SK-N-SH treated with all-trans-retinoic acid at 6 μM for 48 hours (cell line): ENCODE measurements at regions not wholly inside any gene's neighbourhood (a gene's known extent, or its start where the extent isn't known, plus 50 kb on each side); places are given as distances from the start of the nearest gene placed in this dataset.

Source experiments
- ATAC-seq: fragments of 200-7000 bp; cut with Tn5 transposase; 3 replicates; pipeline ENCODE4 v1.9.1; 2020; ENCODE audit warnings: mild to moderate bottlenecking, moderate library complexity
- ARNTL ChIP-seq: fragments of 450-650 bp; formaldehyde crosslinking; IDR thresholded peaks from 2 replicates; pipeline ENCODE4 v1.5.0; 2020; ENCODE audit warnings: low read depth, mild to moderate bottlenecking, moderate library complexity, borderline replicate concordance
- BACH2 ChIP-seq: fragments of 250-450 bp; sonication (Bioruptor Pico); IDR thresholded peaks from 2 replicates; pipeline ENCODE4 v1.9.0; 2021; ENCODE audit warnings: mild to moderate bottlenecking, borderline replicate concordance
- CSDC2 ChIP-seq: fragments of 250-450 bp; sonication (Bioruptor Pico); IDR thresholded peaks from 2 replicates; pipeline ENCODE4 v1.5.0; 2020; ENCODE audit warnings: mild to moderate bottlenecking, moderate library complexity
- ESRRG ChIP-seq: fragments of 250-450 bp; sonication (Bioruptor Pico); IDR thresholded peaks from 2 replicates; pipeline ENCODE4 v1.6.1; 2021; ENCODE audit warnings: mild to moderate bottlenecking
- GLIS3 ChIP-seq: fragments of 250-450 bp; sonication (Bioruptor Pico); IDR thresholded peaks from 2 replicates; pipeline ENCODE4 v1.5.0; 2020; ENCODE audit warnings: mild to moderate bottlenecking, moderate library complexity
- ISL1 ChIP-seq: fragments of 250-450 bp; sonication (Bioruptor Pico); IDR thresholded peaks from 2 replicates; pipeline ENCODE4 v2.1.2; 2022; ENCODE audit warnings: mild to moderate bottlenecking, moderate library complexity
- OSR1 ChIP-seq: fragments of 250-450 bp; sonication (Bioruptor Pico); IDR thresholded peaks from 2 replicates; pipeline ENCODE4 v1.8.0; 2022; ENCODE audit warnings: moderate library complexity, mild to moderate bottlenecking, inconsistent platforms
- PPARA ChIP-seq: fragments of 250-450 bp; sonication (Bioruptor Pico); IDR thresholded peaks from 2 replicates; pipeline ENCODE4 v1.5.0; 2020; ENCODE audit warnings: mild to moderate bottlenecking, borderline replicate concordance
- SNAI2 ChIP-seq: fragments of 250-450 bp; sonication (Bioruptor Pico); IDR thresholded peaks from 2 replicates; pipeline ENCODE4 v1.5.0; 2020; ENCODE audit warnings: mild to moderate bottlenecking, moderate library complexity
- TCF4 ChIP-seq: fragments of 250-450 bp; sonication (Bioruptor Pico); IDR thresholded peaks from 2 replicates; pipeline ENCODE4 v1.8.0; 2021; ENCODE audit warnings: mild to moderate bottlenecking, moderate library complexity, borderline replicate concordance
- ZC3H10 ChIP-seq: fragments of 250-450 bp; sonication (Bioruptor Pico); IDR thresholded peaks from 2 replicates; pipeline ENCODE4 v1.5.1; 2021; ENCODE audit warnings: mild to moderate bottlenecking, moderate library complexity
- ZFP3 ChIP-seq: fragments of 250-450 bp; sonication (Bioruptor Pico); IDR thresholded peaks from 2 replicates; pipeline ENCODE4 v1.5.0; 2020; ENCODE audit warnings: mild to moderate bottlenecking, moderate library complexity
- ZFP30 ChIP-seq: fragments of 450-650 bp; formaldehyde crosslinking; IDR thresholded peaks from 2 replicates; pipeline ENCODE4 v1.5.0; 2022; ENCODE audit warnings: mild to moderate bottlenecking, moderate library complexity
- ZNF565 ChIP-seq: fragments of 450-650 bp; formaldehyde crosslinking; conservative IDR thresholded peaks from 2 replicates; pipeline ENCODE4 v1.5.0; 2020; ENCODE audit warnings: low read depth, mild to moderate bottlenecking, moderate library complexity
- ZNF70 ChIP-seq: fragments of 450-650 bp; formaldehyde crosslinking; IDR thresholded peaks from 2 replicates; pipeline ENCODE4 v1.5.0; 2020; ENCODE audit warnings: mild to moderate bottlenecking, moderate library complexity
- TF ChIP-seq, protein P1 (sequence below): fragments of 250-450 bp; sonication (Bioruptor Pico); IDR thresholded peaks from 2 replicates; pipeline ENCODE4 v1.5.0; 2020; ENCODE audit warnings: mild to moderate bottlenecking, moderate library complexity
- TF ChIP-seq, protein P2 (sequence below): fragments of 250-450 bp; sonication (Bioruptor Pico); IDR thresholded peaks from 2 replicates; pipeline ENCODE4 v1.5.1; 2021; ENCODE audit warnings: mild to moderate bottlenecking, moderate library complexity
- TF ChIP-seq, protein P3 (sequence below): fragments of 250-450 bp; sonication (Bioruptor Pico); IDR thresholded peaks from 2 replicates; pipeline ENCODE4 v1.5.1; 2020; ENCODE audit warnings: low read depth, mild to moderate bottlenecking, moderate library complexity
- TF ChIP-seq, protein P4 (sequence below): fragments of 250-450 bp; sonication (Bioruptor Pico); IDR thresholded peaks from 2 replicates; pipeline ENCODE4 v1.8.0; 2020; ENCODE audit warnings: mild to moderate bottlenecking, moderate library complexity, borderline replicate concordance
- TF ChIP-seq, protein P5 (sequence below): fragments of 250-450 bp; sonication (Bioruptor Pico); IDR thresholded peaks from 2 replicates; pipeline ENCODE4 v1.8.0; 2021; ENCODE audit warnings: low read depth, mild to moderate bottlenecking, moderate library complexity, borderline replicate concordance

DNA sequence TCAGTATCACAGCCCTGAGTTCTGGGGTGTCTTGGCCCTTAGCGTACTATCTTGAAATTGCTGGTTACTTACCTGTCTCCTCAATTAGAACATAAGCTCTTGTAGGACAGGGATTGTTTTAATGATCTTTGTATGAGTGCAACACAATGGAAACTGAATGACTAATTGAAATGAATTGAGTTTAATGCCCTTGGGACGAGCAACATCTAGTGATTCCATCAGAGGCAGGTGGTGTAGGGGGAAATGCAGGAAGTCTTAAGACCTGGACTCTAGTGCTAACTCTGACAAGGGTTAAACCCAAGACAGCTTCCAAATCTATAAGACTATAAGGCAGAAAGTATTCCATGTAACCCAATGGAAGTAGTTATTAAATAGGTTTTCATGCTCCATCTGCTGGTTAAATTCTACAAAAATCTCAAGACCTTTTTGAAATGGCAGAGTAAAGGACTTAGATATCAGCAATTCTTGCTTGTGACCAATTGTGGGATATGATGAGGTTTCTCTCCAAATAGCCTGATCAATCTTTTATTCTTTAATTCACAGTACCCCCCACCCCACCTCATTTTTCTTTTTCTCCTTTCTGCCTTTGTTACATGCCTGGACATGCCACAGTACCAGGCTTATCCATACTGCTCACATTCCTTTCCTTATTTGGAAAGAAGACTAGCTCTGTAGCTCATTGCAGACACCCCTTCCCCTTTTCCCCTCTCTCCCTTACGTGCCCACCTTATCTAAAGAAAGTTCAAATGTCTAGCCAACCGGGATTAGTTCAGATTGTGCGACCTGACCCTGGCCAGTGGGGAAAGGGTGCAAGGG lies 340.8 kb downstream of the PAPSS1 start:
- TF ChIP-seq GLIS3 (CRISPR knock-in tag) (no peak), CSDC2 (CRISPR knock-in tag) (no peak), OSR1 (CRISPR knock-in tag) (no peak), ISL1 (CRISPR knock-in tag) (no peak), ZFP30 (CRISPR knock-in tag) (no peak), BACH2 (CRISPR knock-in tag) (no peak), ARNTL (CRISPR knock-in tag) (no peak), SNAI2 (no peak), ZFP3 (CRISPR knock-in tag) (no peak), PPARA (CRISPR knock-in tag) (no peak), TCF4 (CRISPR knock-in tag) (no peak), ZC3H10 (CRISPR knock-in tag) (no peak)
- TF ChIP-seq, protein P1, sequence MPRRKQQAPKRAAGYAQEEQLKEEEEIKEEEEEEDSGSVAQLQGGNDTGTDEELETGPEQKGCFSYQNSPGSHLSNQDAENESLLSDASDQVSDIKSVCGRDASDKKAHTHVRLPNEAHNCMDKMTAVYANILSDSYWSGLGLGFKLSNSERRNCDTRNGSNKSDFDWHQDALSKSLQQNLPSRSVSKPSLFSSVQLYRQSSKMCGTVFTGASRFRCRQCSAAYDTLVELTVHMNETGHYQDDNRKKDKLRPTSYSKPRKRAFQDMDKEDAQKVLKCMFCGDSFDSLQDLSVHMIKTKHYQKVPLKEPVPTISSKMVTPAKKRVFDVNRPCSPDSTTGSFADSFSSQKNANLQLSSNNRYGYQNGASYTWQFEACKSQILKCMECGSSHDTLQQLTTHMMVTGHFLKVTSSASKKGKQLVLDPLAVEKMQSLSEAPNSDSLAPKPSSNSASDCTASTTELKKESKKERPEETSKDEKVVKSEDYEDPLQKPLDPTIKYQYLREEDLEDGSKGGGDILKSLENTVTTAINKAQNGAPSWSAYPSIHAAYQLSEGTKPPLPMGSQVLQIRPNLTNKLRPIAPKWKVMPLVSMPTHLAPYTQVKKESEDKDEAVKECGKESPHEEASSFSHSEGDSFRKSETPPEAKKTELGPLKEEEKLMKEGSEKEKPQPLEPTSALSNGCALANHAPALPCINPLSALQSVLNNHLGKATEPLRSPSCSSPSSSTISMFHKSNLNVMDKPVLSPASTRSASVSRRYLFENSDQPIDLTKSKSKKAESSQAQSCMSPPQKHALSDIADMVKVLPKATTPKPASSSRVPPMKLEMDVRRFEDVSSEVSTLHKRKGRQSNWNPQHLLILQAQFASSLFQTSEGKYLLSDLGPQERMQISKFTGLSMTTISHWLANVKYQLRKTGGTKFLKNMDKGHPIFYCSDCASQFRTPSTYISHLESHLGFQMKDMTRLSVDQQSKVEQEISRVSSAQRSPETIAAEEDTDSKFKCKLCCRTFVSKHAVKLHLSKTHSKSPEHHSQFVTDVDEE: no peak
- peak; percentile 91 for ATAC-seq

DNA sequence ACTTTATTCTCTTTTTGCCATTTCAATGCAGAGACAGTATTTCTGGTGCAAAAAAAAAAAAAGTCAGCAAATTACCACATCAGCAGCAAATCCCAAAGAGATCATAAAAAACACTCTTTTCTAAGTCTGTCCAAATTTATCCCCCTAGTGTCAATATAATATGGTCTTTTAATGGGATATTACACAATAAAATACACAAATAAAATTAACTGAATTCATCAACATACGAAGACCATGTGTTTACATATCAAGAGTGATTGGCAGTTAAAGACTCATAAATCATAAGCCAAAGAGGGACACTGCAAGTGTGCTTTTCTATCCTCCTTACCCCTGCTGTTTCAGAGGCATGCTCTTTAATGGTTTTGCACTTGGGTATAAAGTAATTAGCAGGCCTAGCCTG lies 340.2 kb upstream of the DKK2 start:
- TF ChIP-seq CSDC2 (CRISPR knock-in tag): no peak
- no peak for TF ChIP-seq BACH2 (CRISPR knock-in tag)
- no peak for TF ChIP-seq ZNF70 (CRISPR knock-in tag)
- no peak for TF ChIP-seq ARNTL (CRISPR knock-in tag)
- TF ChIP-seq, all 23 proteins: peak for 0
- ATAC-seq: no peak

DNA sequence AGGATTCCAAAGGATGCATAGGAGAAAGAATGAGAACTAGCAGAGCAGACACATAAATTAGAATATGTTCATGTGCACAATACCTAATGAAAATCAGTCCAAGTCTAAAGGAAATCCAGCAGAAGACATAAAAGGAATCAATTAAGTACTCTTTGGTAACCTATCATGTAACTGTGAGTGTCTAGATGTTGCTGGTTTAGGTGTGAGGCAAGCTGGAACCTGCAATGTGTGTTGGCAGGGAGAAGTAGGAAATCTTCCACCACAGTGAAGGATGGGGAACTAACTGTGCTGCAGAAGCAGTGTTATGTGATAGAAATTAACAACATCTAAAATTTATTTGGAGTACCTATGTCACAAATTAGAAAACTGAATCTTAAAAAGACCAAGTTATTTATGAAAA lies 330.8 kb upstream of the DKK2 start:
- no peak for ATAC-seq
- TF ChIP-seq SNAI2: no peak
- TF ChIP-seq ZNF565 (CRISPR knock-in tag): no peak
- no peak for TF ChIP-seq ZNF70 (CRISPR knock-in tag)
- no peak for TF ChIP-seq ISL1 (CRISPR knock-in tag)
- no peak for TF ChIP-seq ESRRG (CRISPR knock-in tag)
- no peak for TF ChIP-seq OSR1 (CRISPR knock-in tag)
- TF ChIP-seq, protein P2, sequence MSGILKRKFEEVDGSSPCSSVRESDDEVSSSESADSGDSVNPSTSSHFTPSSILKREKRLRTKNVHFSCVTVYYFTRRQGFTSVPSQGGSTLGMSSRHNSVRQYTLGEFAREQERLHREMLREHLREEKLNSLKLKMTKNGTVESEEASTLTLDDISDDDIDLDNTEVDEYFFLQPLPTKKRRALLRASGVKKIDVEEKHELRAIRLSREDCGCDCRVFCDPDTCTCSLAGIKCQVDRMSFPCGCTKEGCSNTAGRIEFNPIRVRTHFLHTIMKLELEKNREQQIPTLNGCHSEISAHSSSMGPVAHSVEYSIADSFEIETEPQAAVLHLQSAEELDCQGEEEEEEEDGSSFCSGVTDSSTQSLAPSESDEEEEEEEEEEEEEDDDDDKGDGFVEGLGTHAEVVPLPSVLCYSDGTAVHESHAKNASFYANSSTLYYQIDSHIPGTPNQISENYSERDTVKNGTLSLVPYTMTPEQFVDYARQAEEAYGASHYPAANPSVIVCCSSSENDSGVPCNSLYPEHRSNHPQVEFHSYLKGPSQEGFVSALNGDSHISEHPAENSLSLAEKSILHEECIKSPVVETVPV: no peak
- no peak for TF ChIP-seq TCF4 (CRISPR knock-in tag)
- TF ChIP-seq, protein P3, sequence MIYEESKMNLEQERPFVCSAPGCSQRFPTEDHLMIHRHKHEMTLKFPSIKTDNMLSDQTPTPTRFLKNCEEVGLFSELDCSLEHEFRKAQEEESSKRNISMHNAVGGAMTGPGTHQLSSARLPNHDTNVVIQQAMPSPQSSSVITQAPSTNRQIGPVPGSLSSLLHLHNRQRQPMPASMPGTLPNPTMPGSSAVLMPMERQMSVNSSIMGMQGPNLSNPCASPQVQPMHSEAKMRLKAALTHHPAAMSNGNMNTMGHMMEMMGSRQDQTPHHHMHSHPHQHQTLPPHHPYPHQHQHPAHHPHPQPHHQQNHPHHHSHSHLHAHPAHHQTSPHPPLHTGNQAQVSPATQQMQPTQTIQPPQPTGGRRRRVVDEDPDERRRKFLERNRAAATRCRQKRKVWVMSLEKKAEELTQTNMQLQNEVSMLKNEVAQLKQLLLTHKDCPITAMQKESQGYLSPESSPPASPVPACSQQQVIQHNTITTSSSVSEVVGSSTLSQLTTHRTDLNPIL (CRISPR knock-in tag): no peak
- TF ChIP-seq, protein P1: no peak
- TF ChIP-seq, protein P4, sequence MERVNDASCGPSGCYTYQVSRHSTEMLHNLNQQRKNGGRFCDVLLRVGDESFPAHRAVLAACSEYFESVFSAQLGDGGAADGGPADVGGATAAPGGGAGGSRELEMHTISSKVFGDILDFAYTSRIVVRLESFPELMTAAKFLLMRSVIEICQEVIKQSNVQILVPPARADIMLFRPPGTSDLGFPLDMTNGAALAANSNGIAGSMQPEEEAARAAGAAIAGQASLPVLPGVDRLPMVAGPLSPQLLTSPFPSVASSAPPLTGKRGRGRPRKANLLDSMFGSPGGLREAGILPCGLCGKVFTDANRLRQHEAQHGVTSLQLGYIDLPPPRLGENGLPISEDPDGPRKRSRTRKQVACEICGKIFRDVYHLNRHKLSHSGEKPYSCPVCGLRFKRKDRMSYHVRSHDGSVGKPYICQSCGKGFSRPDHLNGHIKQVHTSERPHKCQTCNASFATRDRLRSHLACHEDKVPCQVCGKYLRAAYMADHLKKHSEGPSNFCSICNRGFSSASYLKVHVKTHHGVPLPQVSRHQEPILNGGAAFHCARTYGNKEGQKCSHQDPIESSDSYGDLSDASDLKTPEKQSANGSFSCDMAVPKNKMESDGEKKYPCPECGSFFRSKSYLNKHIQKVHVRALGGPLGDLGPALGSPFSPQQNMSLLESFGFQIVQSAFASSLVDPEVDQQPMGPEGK (CRISPR knock-in tag): no peak
- TF ChIP-seq PPARA (CRISPR knock-in tag): no peak
- no peak for TF ChIP-seq CSDC2 (CRISPR knock-in tag)
- TF ChIP-seq ZFP3 (CRISPR knock-in tag): no peak
- TF ChIP-seq, protein P5, sequence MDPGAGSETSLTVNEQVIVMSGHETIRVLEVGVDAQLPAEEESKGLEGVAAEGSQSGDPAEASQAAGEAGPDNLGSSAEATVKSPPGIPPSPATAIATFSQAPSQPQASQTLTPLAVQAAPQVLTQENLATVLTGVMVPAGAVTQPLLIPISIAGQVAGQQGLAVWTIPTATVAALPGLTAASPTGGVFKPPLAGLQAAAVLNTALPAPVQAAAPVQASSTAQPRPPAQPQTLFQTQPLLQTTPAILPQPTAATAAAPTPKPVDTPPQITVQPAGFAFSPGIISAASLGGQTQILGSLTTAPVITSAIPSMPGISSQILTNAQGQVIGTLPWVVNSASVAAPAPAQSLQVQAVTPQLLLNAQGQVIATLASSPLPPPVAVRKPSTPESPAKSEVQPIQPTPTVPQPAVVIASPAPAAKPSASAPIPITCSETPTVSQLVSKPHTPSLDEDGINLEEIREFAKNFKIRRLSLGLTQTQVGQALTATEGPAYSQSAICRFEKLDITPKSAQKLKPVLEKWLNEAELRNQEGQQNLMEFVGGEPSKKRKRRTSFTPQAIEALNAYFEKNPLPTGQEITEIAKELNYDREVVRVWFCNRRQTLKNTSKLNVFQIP (CRISPR knock-in tag): no peak
